ENCODE measurements at regions not wholly inside any gene's neighbourhood (a gene's known extent, or its start where the extent isn't known, plus 50 kb on each side); places are given as distances from the start of the nearest gene placed in this dataset.

DNA sequence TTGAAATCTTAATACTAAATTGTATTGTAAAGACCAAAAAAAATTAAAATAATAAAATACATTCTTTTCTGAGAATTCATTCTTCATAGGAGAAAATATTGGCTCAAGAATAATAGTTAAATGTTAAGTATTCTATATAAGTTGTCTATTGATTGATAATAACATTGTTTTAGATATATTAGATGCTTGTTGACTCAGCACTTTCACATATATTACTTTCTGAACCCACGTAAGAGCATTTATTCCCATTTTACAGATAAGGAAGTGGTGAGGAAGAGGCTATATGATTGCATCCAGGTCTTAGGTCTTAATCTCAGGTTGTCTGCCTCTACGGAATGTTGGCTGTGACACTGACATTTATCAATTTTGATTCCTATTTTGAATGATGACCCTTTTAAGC is 898.8 kb downstream of the TTLL7 start:
- no peak overlapping the region for H3K27ac ChIP-seq
- H3K9me3 ChIP-seq: no peaks in the 10 kb centered on the region
- H3K27me3 ChIP-seq: no peaks in the 10 kb centered on the region
- peaks cover 0 to 4% (median 2%) of the 10 kb centered on the region in 4 donors for H3K4me1 ChIP-seq
- TF ChIP-seq, protein P1, sequence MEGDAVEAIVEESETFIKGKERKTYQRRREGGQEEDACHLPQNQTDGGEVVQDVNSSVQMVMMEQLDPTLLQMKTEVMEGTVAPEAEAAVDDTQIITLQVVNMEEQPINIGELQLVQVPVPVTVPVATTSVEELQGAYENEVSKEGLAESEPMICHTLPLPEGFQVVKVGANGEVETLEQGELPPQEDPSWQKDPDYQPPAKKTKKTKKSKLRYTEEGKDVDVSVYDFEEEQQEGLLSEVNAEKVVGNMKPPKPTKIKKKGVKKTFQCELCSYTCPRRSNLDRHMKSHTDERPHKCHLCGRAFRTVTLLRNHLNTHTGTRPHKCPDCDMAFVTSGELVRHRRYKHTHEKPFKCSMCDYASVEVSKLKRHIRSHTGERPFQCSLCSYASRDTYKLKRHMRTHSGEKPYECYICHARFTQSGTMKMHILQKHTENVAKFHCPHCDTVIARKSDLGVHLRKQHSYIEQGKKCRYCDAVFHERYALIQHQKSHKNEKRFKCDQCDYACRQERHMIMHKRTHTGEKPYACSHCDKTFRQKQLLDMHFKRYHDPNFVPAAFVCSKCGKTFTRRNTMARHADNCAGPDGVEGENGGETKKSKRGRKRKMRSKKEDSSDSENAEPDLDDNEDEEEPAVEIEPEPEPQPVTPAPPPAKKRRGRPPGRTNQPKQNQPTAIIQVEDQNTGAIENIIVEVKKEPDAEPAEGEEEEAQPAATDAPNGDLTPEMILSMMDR (IDR thresholded peaks at IDR 0.05): no peak
- TF ChIP-seq EP300 (IDR thresholded peaks at IDR 0.05) (no peak), POLR2A (IDR thresholded peaks at IDR 0.05) (no peak), POLR2AphosphoS5 (IDR thresholded peaks at IDR 0.05) (no peak)
- DNase-seq (no peak), ATAC-seq (ENCODE audit: low FRiP score in 2 of 2) (no peak)
- WGBS, 2 donors: 70 to 94% methylated on average over 2 of the region's 2 CpGs
- no peaks in the 10 kb centered on the region for H3K36me3 ChIP-seq
- H3K4me3 ChIP-seq: no peak overlapping the region

DNA sequence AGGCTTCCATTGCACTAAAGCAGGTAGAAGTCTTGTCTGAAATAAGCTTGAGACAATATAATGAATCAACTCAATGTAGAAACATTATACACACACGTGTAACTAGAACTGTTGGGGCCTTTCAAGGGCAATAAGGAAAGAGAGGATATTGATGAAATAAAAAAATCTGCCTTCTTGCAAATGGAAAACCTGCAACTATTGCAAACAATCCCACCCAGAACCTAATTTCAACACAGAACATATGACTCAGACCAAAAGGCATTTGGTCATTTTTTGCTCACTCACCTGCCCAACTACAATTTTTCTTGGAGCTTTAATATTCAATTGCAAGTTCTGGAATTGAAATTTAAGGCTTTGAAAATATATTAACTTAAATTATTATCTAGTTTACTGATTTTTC is 900.1 kb downstream of the TTLL7 start:
- Histone ChIP-seq H3K36me3 (no peaks in the 10 kb centered on the region), H3K4me1 (peaks cover 0 to 4% (median 2%) of the 10 kb centered on the region in 4 donors), H3K9me3 (no peaks in the 10 kb centered on the region), H3K27me3 (no peaks in the 10 kb centered on the region), H3K4me3 (no peak overlapping the region), H3K27ac (no peak overlapping the region)
- DNase-seq (no peak), ATAC-seq (ENCODE audit: low FRiP score in 2 of 2) (no peak)
- 70 to 79% methylated on average over 1 of the region's 1 CpG for WGBS, 2 donors
- TF ChIP-seq POLR2A (IDR thresholded peaks at IDR 0.05) (no peak), EP300 (IDR thresholded peaks at IDR 0.05) (no peak), POLR2AphosphoS5 (IDR thresholded peaks at IDR 0.05) (no peak)
- TF ChIP-seq, protein P1 (IDR thresholded peaks at IDR 0.05): no peak

DNA sequence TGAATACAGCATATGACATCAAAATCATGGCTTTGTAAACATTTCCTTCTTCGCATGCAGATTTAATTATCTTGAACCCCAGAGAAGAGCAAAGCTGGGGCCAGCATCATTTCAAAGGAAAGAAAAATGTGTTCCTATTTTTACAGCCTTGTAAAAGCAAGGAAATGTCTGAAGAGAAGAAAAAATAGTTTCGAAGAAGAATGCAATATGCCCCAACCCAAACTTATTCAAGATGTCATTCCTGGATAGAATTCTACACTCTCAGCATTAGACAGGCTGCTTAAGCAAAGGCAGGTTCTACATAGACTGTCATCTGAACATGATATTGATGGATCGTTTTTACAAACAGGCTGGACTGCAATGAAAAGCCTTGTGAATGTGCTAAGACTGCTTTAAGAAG is 900.8 kb downstream of the TTLL7 start:
- Histone ChIP-seq H3K36me3 (no peaks in the 10 kb centered on the region), H3K4me1 (peaks cover 0 to 3% (median under 1%) of the 10 kb centered on the region in 4 donors), H3K4me3 (no peak overlapping the region), H3K27me3 (no peaks in the 10 kb centered on the region), H3K27ac (no peak overlapping the region), H3K9me3 (no peaks in the 10 kb centered on the region)
- TF ChIP-seq POLR2A (IDR thresholded peaks at IDR 0.05) (no peak), POLR2AphosphoS5 (IDR thresholded peaks at IDR 0.05) (no peak), EP300 (IDR thresholded peaks at IDR 0.05) (no peak)
- TF ChIP-seq, protein P1 (IDR thresholded peaks at IDR 0.05): no peak
- ATAC-seq (ENCODE audit: low FRiP score in 2 of 2) (no peak), DNase-seq (no peak)
- 77 to 78% methylated on average over 3 of the region's 3 CpGs for WGBS, 2 donors

DNA sequence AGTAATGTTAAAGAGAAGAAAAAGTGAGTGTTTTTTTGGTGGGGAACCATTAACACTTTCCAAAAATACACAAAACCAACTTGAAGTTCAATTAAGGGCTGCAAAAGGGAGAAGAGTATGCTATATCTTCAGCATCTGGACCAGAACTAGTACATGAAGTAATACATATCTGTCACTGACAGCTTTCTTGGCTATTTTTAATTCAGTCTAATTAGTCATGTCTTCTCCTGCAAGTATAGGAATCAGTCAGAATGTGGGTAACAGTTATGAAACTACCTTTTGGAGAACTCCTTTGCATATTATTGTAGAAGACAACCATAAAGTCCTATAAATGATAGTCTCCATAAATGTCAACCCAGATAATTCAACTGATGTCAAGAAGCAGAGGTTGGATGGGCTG is 901.2 kb downstream of the TTLL7 start:
- ATAC-seq (ENCODE audit: low FRiP score in 2 of 2) (no peak), DNase-seq (no peak)
- Histone ChIP-seq H3K27ac (no peak overlapping the region), H3K36me3 (no peaks in the 10 kb centered on the region), H3K27me3 (no peaks in the 10 kb centered on the region), H3K9me3 (no peaks in the 10 kb centered on the region), H3K4me3 (no peak overlapping the region), H3K4me1 (no peaks in the 10 kb centered on the region)
- TF ChIP-seq POLR2AphosphoS5 (IDR thresholded peaks at IDR 0.05) (no peak), EP300 (IDR thresholded peaks at IDR 0.05) (no peak), POLR2A (IDR thresholded peaks at IDR 0.05) (no peak)
- TF ChIP-seq, protein P1 (IDR thresholded peaks at IDR 0.05): no peak

DNA sequence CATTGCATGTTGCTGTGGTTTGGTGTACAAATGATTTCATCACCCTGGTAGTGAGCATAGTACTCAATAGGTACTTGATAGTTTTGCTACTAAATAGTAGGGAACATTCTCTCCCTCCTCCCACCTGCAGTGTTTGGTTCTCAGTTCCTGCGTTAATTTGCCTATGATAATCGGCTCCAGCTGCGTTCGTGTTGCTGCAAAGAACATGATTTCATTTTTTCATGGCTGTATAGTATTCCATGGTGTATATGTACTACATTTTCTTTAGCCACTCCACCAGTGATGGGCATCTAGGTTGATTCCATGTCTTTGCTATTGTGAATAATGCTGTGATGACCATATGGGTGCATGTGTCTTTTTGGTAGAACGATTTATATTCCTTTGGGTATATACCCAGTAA is 903.4 kb downstream of the TTLL7 start:
- no peak for DNase-seq
- Histone ChIP-seq H3K4me1 (no peaks in the 10 kb centered on the region), H3K27me3 (no peaks in the 10 kb centered on the region), H3K4me3 (no peak overlapping the region), H3K9me3 (no peaks in the 10 kb centered on the region), H3K36me3 (no peaks in the 10 kb centered on the region), H3K27ac (no peak overlapping the region)
- ATAC-seq (ENCODE audit: low FRiP score in 2 of 2): no peak
- WGBS, 2 donors: 97 to 99% methylated on average over 5 of the region's 5 CpGs
- TF ChIP-seq POLR2AphosphoS5 (IDR thresholded peaks at IDR 0.05) (no peak), EP300 (IDR thresholded peaks at IDR 0.05) (no peak), POLR2A (IDR thresholded peaks at IDR 0.05) (no peak)
- TF ChIP-seq, protein P1 (IDR thresholded peaks at IDR 0.05): no peak

All from upper lobe of left lung (tissue), 6 donors.